ENCODE measurements at regions not wholly inside any gene's neighbourhood (a gene's known extent, or its start where the extent isn't known, plus 50 kb on each side); places are given as distances from the start of the nearest gene placed in this dataset.

DNA sequence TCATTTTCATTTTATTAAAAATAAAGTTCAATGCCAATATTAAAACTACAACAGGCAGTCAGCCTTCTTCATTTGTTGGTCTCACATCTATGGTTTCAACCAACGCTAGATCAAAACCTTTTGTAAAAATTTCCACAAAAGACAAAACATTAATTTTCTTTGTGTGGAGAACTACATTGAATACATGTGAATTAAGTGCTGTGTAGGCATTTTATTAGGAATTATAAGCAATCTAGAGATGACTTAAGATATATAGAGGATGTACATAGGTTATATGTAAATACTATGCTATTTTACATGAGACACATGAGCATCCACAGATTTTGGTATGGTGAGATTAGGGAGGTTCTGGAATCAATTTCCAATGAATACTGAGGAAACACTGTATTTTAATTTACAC, 94.2 kb downstream of the CYLC2 start:
- intact Hi-C loops (cut with micrococcal nuclease; ENCODE audit: unreplicated experiment) = no loop called here
- Mint-ChIP-seq H3K4me3 (ENCODE audit: unreplicated experiment) (no peak overlapping the region), H3K27ac (ENCODE audit: unreplicated experiment) (no peak overlapping the region), H3K4me1 (ENCODE audit: low read depth, unreplicated experiment) (no peaks in the 10 kb centered on the region), H3K27me3 (ENCODE audit: insufficient read depth, unreplicated experiment) (no peaks in the 10 kb centered on the region), H3K36me3 (ENCODE audit: insufficient read depth, unreplicated experiment) (no peaks in the 10 kb centered on the region), H3K9me3 (ENCODE audit: unreplicated experiment) (no peaks in the 10 kb centered on the region)
- no peak for DNase-seq
- TF ChIP-seq, protein P1, sequence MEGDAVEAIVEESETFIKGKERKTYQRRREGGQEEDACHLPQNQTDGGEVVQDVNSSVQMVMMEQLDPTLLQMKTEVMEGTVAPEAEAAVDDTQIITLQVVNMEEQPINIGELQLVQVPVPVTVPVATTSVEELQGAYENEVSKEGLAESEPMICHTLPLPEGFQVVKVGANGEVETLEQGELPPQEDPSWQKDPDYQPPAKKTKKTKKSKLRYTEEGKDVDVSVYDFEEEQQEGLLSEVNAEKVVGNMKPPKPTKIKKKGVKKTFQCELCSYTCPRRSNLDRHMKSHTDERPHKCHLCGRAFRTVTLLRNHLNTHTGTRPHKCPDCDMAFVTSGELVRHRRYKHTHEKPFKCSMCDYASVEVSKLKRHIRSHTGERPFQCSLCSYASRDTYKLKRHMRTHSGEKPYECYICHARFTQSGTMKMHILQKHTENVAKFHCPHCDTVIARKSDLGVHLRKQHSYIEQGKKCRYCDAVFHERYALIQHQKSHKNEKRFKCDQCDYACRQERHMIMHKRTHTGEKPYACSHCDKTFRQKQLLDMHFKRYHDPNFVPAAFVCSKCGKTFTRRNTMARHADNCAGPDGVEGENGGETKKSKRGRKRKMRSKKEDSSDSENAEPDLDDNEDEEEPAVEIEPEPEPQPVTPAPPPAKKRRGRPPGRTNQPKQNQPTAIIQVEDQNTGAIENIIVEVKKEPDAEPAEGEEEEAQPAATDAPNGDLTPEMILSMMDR (IDR thresholded peaks at IDR 0.05; ENCODE audit: insufficient read depth in 1 of 2, low read depth in 1 of 2, low read length in 1 of 2, severe bottlenecking in 1 of 2, unreplicated experiment in 1 of 2) = no peak
- Histone ChIP-seq H3K36me3 (ENCODE audit: control insufficient read depth, insufficient read depth, low read length) (no peaks in the 10 kb centered on the region), H3K4me3 (ENCODE audit: low read depth, low read length) (no peak overlapping the region), H3K9me3 (no peaks in the 10 kb centered on the region), H3K4me1 (no peaks in the 10 kb centered on the region), H3K27me3 (replicated peaks; ENCODE audit: control insufficient read depth, insufficient read depth, low read length) (no peaks in the 10 kb centered on the region)
- ChIA-PET CTCF (no interaction called here), POLR2A (no interaction called here)
- BruUV-seq (replicated peaks) = no TSS peak

DNA sequence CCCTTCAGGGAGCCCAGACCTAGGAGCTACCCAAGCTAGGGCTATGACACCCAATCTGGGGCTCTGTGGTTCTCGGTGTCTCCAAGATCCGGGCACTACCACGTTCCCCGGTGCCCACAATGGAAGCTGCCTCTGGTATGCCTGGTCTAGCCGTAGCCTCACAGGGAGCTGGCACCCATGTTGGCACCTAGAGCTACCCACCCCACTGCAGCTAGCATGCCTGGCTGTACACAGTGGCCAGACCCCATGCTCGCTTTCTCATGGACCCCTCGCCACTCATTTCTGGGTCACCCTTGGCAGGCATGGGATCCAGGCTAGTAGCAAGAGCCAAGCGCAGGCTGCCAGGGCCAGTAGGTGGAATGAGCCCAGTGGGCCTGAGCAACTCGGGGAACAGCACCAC, 109.0 kb downstream of the CYLC2 start:
- no peak overlapping the region for H3K4me3 ChIP-seq (ENCODE audit: low read depth, low read length)
- Mint-ChIP-seq H3K36me3 (ENCODE audit: insufficient read depth, unreplicated experiment) (no peaks in the 10 kb centered on the region), H3K4me1 (ENCODE audit: low read depth, unreplicated experiment) (no peaks in the 10 kb centered on the region), H3K4me3 (ENCODE audit: unreplicated experiment) (no peak overlapping the region), H3K27ac (ENCODE audit: unreplicated experiment) (no peak overlapping the region), H3K27me3 (ENCODE audit: insufficient read depth, unreplicated experiment) (no peaks in the 10 kb centered on the region), H3K9me3 (ENCODE audit: unreplicated experiment) (peaks cover 4% of the 10 kb centered on the region)
- CTCF ChIA-PET = no interaction called here
- intact Hi-C loops (cut with micrococcal nuclease; ENCODE audit: unreplicated experiment) = no loop called here
- no TSS peak for BruUV-seq (replicated peaks)
- H3K4me1 ChIP-seq = no peaks in the 10 kb centered on the region
- no peaks in the 10 kb centered on the region; the same call in 1 of the 2 replicates for H3K9me3 ChIP-seq
- POLR2A ChIA-PET = no interaction called here
- TF ChIP-seq, protein P1 (IDR thresholded peaks at IDR 0.05; ENCODE audit: insufficient read depth in 1 of 2, low read depth in 1 of 2, low read length in 1 of 2, severe bottlenecking in 1 of 2, unreplicated experiment in 1 of 2) = no peak
- no peaks in the 10 kb centered on the region for H3K36me3 ChIP-seq (ENCODE audit: control insufficient read depth, insufficient read depth, low read length)
- no peak for DNase-seq
- no peaks in the 10 kb centered on the region for H3K27me3 ChIP-seq (replicated peaks; ENCODE audit: control insufficient read depth, insufficient read depth, low read length)

DNA sequence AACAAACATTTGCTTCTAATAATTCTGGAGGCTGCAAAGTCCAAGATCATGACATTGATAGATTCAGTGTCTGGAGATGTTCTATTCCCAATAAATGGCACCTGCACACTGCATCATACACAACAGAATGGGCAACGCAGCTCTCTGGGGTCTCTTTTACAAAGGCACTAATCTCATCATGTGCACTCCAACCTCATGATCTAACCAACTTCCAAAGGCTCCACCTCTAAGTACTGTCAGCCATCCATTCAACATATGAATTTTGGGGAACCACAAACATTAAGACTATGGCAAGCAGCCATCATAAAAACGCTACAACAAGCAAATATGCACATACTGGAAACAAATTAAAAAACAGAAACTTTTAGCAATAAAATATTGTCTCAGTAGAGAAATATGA, 121.1 kb downstream of the CYLC2 start:
- Histone ChIP-seq H3K27me3 (replicated peaks; ENCODE audit: control insufficient read depth, insufficient read depth, low read length) (no peaks in the 10 kb centered on the region), H3K36me3 (ENCODE audit: control insufficient read depth, insufficient read depth, low read length) (no peaks in the 10 kb centered on the region), H3K9me3 (no peaks in the 10 kb centered on the region), H3K4me3 (ENCODE audit: low read depth, low read length) (no peak overlapping the region), H3K4me1 (no peaks in the 10 kb centered on the region)
- no peak for DNase-seq
- H3K9me3 Mint-ChIP-seq (ENCODE audit: unreplicated experiment) = no peaks in the 10 kb centered on the region
- no peaks in the 10 kb centered on the region for H3K4me1 Mint-ChIP-seq (ENCODE audit: low read depth, unreplicated experiment)
- ChIA-PET POLR2A (no interaction called here), CTCF (no interaction called here)
- H3K36me3 Mint-ChIP-seq (ENCODE audit: insufficient read depth, unreplicated experiment) = no peaks in the 10 kb centered on the region
- H3K4me3 Mint-ChIP-seq (ENCODE audit: unreplicated experiment) = no peak overlapping the region
- no peak overlapping the region for H3K27ac Mint-ChIP-seq (ENCODE audit: unreplicated experiment)
- no peaks in the 10 kb centered on the region for H3K27me3 Mint-ChIP-seq (ENCODE audit: insufficient read depth, unreplicated experiment)
- intact Hi-C loops (cut with micrococcal nuclease; ENCODE audit: unreplicated experiment) = no loop called here
- TF ChIP-seq, protein P1 (IDR thresholded peaks at IDR 0.05; ENCODE audit: insufficient read depth in 1 of 2, low read depth in 1 of 2, low read length in 1 of 2, severe bottlenecking in 1 of 2, unreplicated experiment in 1 of 2) = no peak
- no TSS peak for BruUV-seq (replicated peaks)

All from Caco-2 (cell line).